Endometrium (tissue), 2 donors: ENCODE measurements at regions not wholly inside any gene's neighbourhood (a gene's known extent, or its start where the extent isn't known, plus 50 kb on each side); places are given as distances from the start of the nearest gene placed in this dataset.
"Not testable (repeated sequence)": the region's sequence is repeated elsewhere in the genome, so short reads cannot be mapped to it uniquely, and the experiment has no call there.

Source experiments
- FAIRE-seq: peaks from 2 replicates; lab custom pipeline; 2012; peaks lifted over from hg19 to GRCh38; lab: Jason Lieb, UNC
- donor health status: control.
- donor health status: control.

DNA sequence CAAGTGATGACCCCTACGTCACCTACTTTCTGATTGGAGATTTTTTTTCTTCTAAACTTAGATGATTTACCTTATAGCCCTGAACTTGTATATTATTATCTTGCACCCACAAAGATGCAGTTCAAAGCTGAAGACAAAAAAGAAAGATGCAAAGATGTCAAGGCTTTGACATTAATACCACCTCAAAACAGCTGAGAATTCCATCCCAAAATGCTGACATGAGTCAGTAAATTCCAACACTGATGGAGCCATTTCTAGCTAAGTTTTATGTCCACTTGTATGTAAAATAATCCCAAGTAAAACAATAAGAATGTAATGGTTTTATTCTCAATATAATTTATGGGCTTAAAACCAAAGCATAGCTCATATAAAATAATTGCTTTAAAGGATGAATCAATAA, 91.5 kb upstream of the CDH9 start:
- no peak for FAIRE-seq

DNA sequence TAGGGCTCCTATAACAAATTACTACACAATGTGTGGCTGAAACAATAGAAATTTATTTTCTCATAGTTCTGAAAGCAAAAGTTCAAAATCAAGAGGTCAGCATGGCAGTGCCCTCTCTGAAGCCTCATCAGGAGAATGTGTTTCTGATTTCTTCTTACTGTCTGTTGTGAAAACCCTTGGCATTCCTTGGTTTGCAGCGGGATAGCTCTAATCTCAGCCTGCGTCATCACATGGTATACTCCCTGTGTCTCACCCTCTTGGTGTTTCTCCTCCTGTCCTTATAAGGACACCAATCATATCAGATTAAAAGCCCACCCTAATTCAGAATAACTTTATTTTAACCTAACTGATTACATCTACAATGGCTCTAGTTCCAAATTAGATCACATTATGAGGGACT, 87.5 kb upstream of the CDH9 start:
- FAIRE-seq: no peak

DNA sequence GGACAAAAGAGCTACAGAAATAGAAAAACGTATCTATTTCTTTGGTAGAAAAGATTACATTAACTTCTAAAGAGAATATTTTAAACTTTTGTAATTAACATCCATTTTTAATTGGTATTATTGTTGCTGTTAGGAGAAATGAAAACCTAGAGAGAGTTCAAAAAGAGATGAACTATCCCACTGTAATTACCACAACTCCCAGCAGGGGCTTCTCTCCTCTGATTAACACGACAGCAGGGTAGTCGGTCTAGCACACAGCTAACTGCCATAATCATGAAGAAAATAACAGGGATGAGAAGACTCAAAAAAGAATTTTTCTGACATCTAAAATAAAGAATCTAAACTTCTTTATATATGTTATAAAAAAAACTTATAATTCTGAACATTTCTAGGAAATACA, 86.2 kb upstream of the CDH9 start:
- no peak for FAIRE-seq

DNA sequence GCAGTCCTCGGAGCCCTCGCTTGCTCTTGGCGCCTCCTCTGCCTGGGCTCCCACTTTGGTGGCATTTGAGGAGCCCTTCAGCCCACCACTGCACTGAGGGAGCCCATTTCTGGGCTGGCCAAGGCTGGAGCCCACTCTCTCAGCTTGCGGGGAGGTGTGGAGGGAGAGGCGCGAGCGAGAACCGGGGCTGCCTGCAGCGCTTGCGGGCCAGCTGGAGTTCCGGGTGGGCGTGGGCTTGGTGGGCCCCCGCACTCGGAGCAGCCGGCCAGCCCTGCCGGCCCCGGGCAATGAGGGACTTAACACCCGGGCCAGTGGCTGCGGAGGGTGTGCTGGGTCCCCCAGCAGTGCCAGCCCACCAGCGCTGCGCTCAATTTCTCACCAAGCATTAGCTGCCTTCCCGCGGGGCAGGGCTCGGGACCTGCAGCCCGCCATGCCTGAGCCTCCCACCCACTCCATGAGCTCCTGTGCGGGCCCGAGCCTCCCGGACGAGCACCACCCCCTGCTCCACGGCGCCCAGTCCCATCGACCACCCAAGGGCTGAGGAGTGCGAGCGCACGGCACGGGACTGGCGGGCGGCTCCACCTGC, 81.4 kb upstream of the CDH9 start:
- FAIRE-seq: not testable (repeated sequence)

DNA sequence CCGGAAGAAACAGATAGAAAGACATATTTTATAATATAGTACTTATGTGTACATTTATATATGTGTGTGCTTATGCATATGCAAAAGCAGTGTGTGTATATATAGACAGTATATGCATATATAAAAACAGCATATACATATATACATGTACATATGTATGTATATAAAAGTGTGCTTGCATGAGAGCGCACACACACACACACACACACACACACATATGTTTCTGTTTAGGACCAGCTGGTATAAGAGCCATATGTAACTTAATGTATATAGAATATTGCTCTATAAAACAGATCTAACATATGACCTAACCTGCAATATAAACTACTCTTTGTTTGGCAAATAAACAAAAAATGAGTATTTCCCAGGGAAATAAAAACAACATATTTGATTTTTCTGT, 65.1 kb upstream of the CDH9 start:
- no peak for FAIRE-seq

DNA sequence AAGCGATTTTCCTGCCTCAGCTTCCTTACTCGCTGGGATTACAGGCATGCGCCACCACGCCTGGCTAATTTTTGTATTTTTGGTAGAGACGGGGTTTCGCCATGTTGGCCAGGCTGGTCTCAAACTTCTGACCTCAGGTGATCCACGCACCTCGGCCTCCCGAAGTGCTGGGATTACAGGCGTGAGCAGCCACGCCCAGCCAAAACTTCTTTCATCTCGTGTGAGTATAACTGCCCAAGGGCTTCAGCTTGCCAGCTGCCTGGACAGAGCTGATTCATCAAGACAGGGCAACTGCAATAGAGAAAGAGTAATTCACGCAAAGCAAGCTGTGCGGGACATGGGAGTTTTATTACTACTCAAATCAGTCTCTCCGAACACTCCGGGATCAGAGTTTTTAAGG, 57.4 kb upstream of the CDH9 start:
- not testable (repeated sequence) for FAIRE-seq

DNA sequence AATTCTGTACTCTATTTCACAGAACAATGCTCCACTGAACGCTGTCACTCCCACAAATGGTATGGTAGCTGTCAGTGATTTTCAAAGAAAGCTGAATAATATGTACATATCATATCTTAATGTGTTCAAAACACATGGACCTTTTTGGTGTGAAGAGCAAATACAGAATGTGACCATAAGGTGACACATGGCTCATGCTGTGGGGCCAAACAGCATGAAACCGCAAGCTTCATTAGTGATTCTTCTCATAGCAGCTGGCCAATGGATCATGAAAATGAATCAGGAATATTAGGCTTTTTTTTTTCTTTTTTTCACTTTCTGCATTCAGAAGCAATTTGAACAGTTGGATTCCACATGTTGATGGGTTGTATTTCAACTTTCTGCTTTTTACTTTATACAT, 54.9 kb upstream of the CDH9 start:
- no peak for FAIRE-seq

DNA sequence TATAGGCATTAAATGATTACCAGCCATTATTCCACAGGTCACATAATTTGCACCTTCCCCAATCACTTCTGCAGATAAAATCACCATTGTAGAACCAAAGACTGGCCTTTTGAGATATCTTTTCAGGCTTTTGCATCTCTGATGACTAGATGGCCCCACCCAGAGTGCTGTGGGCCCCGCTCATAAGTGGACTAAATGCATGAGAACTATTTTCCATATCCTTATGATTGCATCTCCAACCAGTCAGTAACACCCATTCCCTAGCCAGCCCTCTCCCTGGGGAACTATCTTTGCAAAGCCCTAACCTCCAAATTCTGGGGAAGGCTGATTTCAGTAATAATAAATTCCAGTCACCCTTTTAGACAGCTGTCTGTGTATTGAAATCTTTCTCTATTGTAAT, 53.5 kb upstream of the CDH9 start:
- FAIRE-seq: no peak

DNA sequence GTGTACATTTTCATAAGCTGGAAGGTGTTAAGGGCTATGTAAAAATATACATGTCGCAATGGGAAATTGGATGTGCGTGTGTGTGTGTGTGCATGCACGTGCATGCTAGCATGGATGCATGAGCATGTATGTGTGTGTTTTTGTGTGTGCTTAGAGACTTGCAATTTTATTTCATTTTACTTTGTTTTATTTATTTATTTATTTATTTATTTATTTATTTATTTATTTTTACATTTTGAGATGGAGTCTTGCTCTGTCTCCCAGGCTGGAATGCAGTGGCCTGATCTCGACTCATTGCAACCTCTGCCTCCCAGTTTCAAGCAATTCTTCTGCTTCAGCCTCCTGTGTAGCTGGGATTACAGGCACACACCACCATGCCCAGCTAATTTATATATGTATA, 50.4 kb upstream of the CDH9 start:
- not testable (repeated sequence) for FAIRE-seq
